ENCODE measurements at regions not wholly inside any gene's neighbourhood (a gene's known extent, or its start where the extent isn't known, plus 50 kb on each side); places are given as distances from the start of the nearest gene placed in this dataset.

- TF ChIP-seq POLR2A (IDR thresholded peaks at IDR 0.05; ENCODE audit: low read length): no peak
- no peak for TF ChIP-seq GATA1 (IDR thresholded peaks at IDR 0.05; ENCODE audit: low read depth, low read length)
Observed at GRCh38 chr18:14978191-14978590, 230.2 kb downstream of the ANKRD30B start.
